ENCODE measurements at regions not wholly inside any gene's neighbourhood (a gene's known extent, or its start where the extent isn't known, plus 50 kb on each side); places are given as distances from the start of the nearest gene placed in this dataset.

- Histone ChIP-seq H3K9ac (ENCODE audit: low read length) (no peak overlapping the region), H4K20me1 (ENCODE audit: insufficient read depth, low read length) (no peaks in the 10 kb centered on the region)
- TF ChIP-seq, protein P1, sequence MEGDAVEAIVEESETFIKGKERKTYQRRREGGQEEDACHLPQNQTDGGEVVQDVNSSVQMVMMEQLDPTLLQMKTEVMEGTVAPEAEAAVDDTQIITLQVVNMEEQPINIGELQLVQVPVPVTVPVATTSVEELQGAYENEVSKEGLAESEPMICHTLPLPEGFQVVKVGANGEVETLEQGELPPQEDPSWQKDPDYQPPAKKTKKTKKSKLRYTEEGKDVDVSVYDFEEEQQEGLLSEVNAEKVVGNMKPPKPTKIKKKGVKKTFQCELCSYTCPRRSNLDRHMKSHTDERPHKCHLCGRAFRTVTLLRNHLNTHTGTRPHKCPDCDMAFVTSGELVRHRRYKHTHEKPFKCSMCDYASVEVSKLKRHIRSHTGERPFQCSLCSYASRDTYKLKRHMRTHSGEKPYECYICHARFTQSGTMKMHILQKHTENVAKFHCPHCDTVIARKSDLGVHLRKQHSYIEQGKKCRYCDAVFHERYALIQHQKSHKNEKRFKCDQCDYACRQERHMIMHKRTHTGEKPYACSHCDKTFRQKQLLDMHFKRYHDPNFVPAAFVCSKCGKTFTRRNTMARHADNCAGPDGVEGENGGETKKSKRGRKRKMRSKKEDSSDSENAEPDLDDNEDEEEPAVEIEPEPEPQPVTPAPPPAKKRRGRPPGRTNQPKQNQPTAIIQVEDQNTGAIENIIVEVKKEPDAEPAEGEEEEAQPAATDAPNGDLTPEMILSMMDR (IDR thresholded peaks at IDR 0.05; ENCODE audit: low read depth, low read length), result no peak
- no peak for TF ChIP-seq EZH2phosphoT487 (IDR thresholded peaks at IDR 0.05; ENCODE audit: low read depth)
These were observed 597.0 kb downstream of the HTR1B start for GRCh38 chr6:76866091-76866915.

DNA sequence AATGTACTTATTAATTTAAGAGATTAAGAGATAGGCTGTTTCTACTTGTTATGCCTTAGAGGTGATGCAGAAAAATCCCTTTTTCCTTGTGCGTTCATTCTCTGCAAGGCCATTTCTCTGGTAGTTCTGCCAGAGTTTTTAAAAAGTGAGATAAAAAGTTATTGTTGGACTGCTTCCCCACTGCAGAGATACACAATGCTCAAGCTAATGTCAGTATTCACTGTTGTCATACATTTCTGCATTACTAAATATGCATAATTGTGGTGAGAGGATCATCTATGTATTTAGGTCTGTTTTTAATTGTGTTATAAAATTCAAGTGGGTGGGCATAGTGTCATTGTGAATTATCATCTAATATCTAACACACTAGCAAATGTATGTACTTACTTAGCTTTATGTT lies 600.4 kb downstream of the HTR1B start:
- no peak overlapping the region for H3K9ac ChIP-seq (ENCODE audit: low read length)
- H3K9me3 ChIP-seq (ENCODE audit: insufficient read depth, low read length), result no peaks in the 10 kb centered on the region
- no peak overlapping the region for H2AFZ ChIP-seq (ENCODE audit: low read depth, low read length)
- no peak overlapping the region for H3K4me2 ChIP-seq (ENCODE audit: low read length)
- H3K4me1 ChIP-seq (ENCODE audit: low read length), result no peaks in the 10 kb centered on the region; the same call in 1 of the 2 replicates
- no peak overlapping the region for H3K27ac ChIP-seq (ENCODE audit: low read length)
- TF ChIP-seq EZH2phosphoT487 (IDR thresholded peaks at IDR 0.05; ENCODE audit: low read depth), result no peak
- TF ChIP-seq, protein P1 (IDR thresholded peaks at IDR 0.05; ENCODE audit: low read depth, low read length), result no peak
- H3K27me3 ChIP-seq (ENCODE audit: low read depth, low read length), result no peaks in the 10 kb centered on the region
- no peak overlapping the region for H3K4me3 ChIP-seq (ENCODE audit: low read length)
- H4K20me1 ChIP-seq (ENCODE audit: insufficient read depth, low read length), result no peaks in the 10 kb centered on the region
- H3K36me3 ChIP-seq (replicated peaks; ENCODE audit: low read depth, low read length), result no peaks in the 10 kb centered on the region
- no peaks in the 10 kb centered on the region for H3K79me2 ChIP-seq (ENCODE audit: low read length)

More at GRCh38 chr6:76866091-76866915, 597.0 kb downstream of the HTR1B start:
- no peaks in the 10 kb centered on the region for H3K36me3 ChIP-seq (replicated peaks; ENCODE audit: low read depth, low read length)
- no peak overlapping the region for H3K4me3 ChIP-seq (ENCODE audit: low read length)
- no peaks in the 10 kb centered on the region for H3K9me3 ChIP-seq (ENCODE audit: insufficient read depth, low read length)
- H2AFZ ChIP-seq (ENCODE audit: low read depth, low read length), result 0 out of 2 replicates have a peak overlapping the region, but pooled peaks have one; percentile 17
- H3K27ac ChIP-seq (ENCODE audit: low read length), result no peak overlapping the region
- H3K79me2 ChIP-seq (ENCODE audit: low read length), result no peaks in the 10 kb centered on the region
- H3K4me1 ChIP-seq (ENCODE audit: low read length), result no peaks in the 10 kb centered on the region
- H3K27me3 ChIP-seq (ENCODE audit: low read depth, low read length), result no peaks in the 10 kb centered on the region
- no peak overlapping the region for H3K4me2 ChIP-seq (ENCODE audit: low read length)

DNA sequence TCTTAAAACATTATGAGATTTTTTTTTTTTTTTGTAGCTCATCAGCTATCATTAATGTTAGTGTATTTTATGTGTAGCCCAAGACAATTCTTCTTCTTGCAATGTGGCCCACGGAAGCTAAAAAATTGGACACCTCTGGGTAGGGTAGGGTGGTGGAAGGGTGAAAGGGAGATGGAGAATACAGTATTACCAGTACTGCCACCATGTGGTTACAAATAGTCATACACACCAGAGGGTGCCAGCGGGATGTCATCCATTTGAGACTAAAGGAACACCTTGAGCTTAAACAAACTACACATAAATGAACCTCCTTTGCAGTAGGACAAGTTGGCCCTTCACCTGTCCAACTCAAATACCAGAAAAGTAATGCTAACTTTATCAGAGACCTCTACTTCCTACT lies 601.9 kb downstream of the HTR1B start:
- Histone ChIP-seq H3K4me2 (ENCODE audit: low read length) (peak overlapping the region; percentile 32; the same call in 1 of the 2 replicates), H3K4me1 (ENCODE audit: low read length) (no peaks in the 10 kb centered on the region; the same call in 1 of the 2 replicates), H3K4me3 (ENCODE audit: low read length) (no peak overlapping the region), H3K9ac (ENCODE audit: low read length) (no peak overlapping the region), H3K27me3 (ENCODE audit: low read depth, low read length) (no peaks in the 10 kb centered on the region), H3K9me3 (ENCODE audit: insufficient read depth, low read length) (no peaks in the 10 kb centered on the region), H3K79me2 (ENCODE audit: low read length) (no peaks in the 10 kb centered on the region), H2AFZ (ENCODE audit: low read depth, low read length) (0 out of 2 replicates have a peak overlapping the region, but pooled peaks have one; percentile 36), H3K27ac (ENCODE audit: low read length) (no peak overlapping the region), H3K36me3 (replicated peaks; ENCODE audit: low read depth, low read length) (no peaks in the 10 kb centered on the region), H4K20me1 (ENCODE audit: insufficient read depth, low read length) (no peaks in the 10 kb centered on the region)
- TF ChIP-seq, protein P1 (IDR thresholded peaks at IDR 0.05; ENCODE audit: low read depth, low read length), result peak; percentile 62
- TF ChIP-seq EZH2phosphoT487 (IDR thresholded peaks at IDR 0.05; ENCODE audit: low read depth), result no peak

DNA sequence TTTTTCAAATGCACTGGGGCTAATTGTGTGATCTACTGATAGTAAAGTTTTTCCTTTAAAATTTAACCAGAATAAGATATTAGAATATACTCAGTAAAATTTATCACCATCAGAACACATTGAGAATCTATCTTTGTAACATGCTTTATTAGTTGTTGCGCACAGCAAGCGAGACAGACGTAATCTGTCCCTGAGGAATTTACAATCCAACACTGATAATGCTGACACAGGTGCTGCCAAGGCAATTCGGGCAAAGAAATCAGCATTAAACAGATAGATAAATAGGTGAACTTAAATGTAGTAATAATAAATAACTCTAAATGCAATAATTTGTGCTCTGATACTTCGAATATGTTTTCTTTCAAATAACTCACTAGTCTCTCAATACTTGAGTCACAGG lies 607.2 kb downstream of the HTR1B start:
- Histone ChIP-seq H3K27ac (ENCODE audit: low read length) (no peak overlapping the region), H3K27me3 (ENCODE audit: low read depth, low read length) (no peaks in the 10 kb centered on the region), H4K20me1 (ENCODE audit: insufficient read depth, low read length) (no peaks in the 10 kb centered on the region), H3K79me2 (ENCODE audit: low read length) (no peaks in the 10 kb centered on the region), H3K9ac (ENCODE audit: low read length) (no peak overlapping the region), H3K4me1 (ENCODE audit: low read length) (peaks cover 14% of the 10 kb centered on the region), H3K4me2 (ENCODE audit: low read length) (no peak overlapping the region), H2AFZ (ENCODE audit: low read depth, low read length) (no peak overlapping the region), H3K9me3 (ENCODE audit: insufficient read depth, low read length) (no peaks in the 10 kb centered on the region), H3K4me3 (ENCODE audit: low read length) (no peak overlapping the region), H3K36me3 (replicated peaks; ENCODE audit: low read depth, low read length) (no peaks in the 10 kb centered on the region)
- no peak for TF ChIP-seq EZH2phosphoT487 (IDR thresholded peaks at IDR 0.05; ENCODE audit: low read depth)
- TF ChIP-seq, protein P1 (IDR thresholded peaks at IDR 0.05; ENCODE audit: low read depth, low read length), result no peak

All from OCI-LY3 (cell line).